EH (cell line): ENCODE measurements at regions not wholly inside any gene's neighbourhood (a gene's known extent, or its start where the extent isn't known, plus 50 kb on each side); places are given as distances from the start of the nearest gene placed in this dataset.

Experiments used
- DNase-seq: peaks from one replicate; pipeline ENCODE4 v3.0.0-alpha.2; 2015; ENCODE audit warnings: low read depth

DNA sequence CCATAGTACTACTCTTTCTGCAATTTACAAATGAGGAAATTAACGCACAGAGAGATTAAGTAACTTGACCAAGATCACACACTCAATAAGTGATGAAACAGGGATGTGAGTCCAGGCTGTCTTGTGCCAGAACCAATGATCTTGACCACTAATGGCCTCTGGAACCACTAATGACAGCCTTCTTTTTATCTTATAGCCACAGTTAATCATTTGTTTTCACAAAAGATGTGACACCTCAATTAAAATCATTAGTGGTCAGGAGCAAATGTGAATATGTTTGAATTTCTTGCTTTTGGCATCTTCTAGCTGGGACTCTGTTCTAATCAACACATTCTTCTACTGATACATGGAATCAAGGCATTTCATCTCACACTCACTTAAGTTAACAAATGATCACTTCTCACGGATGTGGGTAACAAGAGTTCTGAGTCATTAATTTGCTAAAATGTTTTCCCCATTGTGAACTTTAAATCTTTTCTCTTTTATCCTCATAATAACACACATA, 102.7 kb upstream of the CD180 start:
- DNase-seq, result peak; percentile 83

DNA sequence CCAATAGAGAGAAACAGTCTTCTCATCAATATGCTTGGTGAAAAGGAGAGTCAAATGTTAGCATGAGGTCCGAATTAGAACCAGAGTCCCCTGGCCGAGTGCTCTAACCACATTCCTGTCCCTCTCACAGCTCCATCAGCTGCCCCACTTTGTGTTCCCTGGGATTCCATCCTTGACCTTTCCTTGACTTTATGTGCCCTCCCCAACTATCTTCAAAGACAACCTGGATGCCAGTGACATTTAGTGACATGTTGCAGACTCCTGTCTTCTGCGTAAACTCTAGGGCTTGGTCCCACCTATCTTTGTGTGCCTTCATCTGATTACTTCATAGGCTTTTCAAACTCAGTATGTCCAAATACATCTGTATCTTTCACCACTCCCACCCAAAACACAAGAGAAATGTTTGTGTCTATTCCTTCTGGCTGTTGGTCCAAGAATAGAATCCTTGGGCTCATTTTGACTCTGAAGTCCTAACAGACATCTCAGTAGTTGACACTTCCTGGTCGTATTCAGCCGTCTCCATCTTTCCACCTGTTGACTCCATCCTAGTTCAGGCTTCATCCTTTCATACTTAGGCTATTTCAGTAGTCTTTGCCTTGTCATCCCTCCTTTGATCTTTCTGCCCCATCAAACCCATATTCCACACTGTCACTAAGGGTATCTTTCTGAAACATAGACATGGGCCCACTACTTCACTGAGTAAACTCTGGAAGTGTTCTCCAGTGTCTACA, 101.4 kb upstream of the CD180 start:
- no peak for DNase-seq

DNA sequence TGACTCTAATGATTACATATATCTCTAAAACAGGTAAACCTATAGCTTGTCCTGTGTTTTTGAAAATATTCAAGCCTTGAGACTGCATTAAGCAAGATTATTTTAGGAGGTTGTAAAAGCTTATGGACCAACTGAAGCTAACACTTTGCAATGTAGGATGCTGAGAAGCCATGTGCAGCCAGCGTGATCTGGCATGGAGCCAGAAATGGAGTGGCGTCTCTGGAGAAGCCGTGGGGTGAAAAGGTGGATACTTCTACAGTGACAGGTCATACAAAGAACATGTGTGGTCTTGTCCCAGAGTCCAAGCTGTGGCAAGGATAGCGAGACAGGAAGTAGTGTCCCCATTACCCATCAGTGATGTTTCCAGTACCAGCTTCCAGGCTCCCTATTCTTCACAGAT, 100.8 kb upstream of the CD180 start:
- no peak for DNase-seq

DNA sequence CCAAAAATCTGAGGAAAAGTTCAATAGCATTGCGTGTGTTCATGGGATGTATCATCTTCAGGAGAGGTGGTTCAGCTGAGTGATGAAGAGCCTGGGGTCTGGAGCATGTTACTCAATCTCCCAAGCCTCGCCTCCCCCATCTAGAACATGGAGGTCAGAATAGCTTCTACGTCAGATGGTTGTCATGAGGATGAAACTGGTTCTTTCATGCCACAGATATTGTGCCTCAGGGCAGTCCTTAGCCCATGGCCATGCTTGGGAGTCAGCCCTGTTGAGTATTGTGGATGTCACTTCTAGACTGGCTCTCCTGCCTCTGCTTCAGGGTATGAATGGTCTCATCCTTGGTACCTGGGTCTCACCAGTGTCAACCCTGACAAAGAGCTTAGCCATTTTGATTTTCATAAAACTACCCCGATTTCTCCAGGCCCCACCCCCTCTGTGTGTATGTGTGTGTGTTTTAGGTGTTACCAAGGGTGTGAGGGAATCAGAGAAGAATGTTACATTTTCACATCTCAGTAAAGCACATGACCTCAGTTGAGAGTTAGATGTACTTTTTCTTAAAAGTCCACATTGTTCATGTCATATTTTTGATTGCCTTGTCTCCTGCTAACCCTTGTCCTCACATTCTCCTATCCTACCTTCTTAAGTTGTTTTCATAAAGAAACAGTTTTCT, 97.8 kb upstream of the CD180 start:
- DNase-seq, result no peak

DNA sequence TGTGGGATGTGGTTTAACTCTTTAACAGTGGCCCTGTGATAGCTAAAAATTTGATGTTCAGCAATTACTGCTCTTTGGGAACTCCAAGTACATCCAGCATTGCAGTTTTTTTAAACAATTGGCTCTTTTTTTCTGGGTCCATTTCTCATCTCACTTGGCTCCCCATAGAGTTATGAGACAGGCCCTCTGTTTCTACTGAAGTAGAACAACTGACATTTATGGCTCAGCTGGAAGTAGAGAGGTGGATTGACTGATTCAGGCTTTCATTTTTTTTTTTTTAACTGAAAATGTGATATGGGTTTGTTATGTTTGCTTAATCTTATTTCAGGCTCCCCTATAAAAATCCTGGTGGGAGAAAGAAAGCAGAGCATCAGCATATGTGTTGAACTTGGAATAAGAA, 96.6 kb upstream of the CD180 start:
- DNase-seq, result no peak

DNA sequence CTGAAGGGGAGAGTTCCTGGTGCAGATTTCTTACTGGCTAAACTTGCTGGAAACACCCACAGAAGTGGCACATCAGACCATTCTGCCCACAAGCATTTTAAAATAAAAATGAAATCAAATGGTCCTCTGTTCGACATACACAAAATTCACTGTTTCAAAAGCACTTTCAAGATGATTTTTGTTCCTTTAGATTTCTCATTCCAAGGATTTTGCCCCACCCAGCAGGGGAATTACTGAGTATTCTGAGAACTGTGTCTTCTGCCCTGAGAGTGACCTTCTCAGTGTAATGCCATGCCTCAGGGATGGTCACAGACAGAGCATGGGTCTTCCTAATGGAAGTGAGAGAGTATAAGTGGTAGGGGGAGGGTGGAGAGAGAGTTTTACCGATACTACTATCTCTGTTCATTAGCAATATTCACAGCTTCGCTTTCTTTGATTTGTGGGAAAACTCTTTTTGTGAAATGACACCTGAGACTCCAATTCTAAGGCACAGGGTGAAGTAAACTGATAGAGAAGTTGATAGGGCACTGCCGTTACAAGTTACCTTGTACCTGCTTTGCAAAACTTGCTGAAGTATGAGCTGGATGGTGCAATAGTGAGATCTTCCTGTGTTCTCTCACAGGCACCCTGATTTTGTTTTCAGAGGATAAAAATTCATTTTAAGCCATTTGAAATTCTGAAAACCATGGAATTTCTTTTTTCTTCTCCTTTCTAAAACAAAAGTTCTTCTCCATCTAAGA, 95.8 kb upstream of the CD180 start:
- peak; percentile 27 for DNase-seq

DNA sequence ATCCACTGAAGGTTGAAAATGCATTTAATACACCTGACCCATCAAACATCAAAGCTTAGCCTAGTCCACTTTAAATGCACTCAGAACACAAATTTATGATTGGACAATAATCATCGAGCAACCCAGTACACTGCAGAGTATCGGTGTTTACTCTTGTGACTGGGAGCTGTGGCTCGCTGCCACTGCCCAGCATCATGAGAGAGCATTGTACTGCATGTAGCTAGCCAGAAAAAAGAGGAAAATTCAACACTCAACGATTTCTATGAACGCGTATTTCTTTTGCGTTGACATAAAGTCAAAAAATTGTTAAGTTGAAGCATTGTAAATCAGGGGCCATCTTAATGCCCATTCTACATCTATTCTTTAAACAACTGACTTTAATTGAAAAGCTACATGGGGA, 95.1 kb upstream of the CD180 start:
- no peak for DNase-seq

DNA sequence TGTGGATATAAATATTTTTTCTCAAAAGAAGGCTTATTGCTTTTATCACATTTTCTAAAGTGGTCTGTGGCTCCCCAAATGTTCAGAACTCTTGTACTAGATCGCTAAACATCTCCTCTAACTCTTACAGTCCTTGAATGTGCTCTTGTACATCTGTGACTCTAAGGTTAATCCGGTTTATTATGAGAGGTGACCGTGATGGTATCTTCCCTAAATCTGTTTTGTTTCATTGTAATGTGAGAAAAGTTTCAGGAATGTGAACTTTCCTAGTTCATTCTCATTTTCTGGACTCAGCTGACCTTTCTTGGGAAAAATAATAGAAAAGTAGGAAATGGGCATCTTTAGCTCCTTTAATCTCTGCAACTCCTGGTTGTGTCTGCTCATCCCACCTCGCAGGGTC, 94.5 kb upstream of the CD180 start:
- DNase-seq, result peak; percentile 61

DNA sequence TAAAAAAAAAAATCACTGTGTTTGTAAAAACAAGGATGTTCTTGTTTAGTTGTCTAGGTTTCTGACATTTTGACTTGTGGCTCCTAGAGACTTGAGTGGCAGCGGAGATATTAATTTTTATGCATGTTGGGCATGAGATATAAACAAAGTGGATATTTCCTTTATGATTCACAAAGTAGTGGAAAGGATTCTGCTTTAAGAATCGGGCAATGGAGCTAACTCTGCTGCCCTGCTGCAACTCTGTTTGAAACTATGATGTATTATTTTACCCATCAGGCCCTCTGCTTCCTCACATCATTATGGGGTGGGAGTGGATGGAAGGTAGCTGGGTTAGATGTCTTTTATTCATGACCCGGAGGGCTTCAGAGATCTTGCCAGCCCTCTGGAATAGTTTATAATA, 94.1 kb upstream of the CD180 start:
- peak; percentile 72 for DNase-seq

DNA sequence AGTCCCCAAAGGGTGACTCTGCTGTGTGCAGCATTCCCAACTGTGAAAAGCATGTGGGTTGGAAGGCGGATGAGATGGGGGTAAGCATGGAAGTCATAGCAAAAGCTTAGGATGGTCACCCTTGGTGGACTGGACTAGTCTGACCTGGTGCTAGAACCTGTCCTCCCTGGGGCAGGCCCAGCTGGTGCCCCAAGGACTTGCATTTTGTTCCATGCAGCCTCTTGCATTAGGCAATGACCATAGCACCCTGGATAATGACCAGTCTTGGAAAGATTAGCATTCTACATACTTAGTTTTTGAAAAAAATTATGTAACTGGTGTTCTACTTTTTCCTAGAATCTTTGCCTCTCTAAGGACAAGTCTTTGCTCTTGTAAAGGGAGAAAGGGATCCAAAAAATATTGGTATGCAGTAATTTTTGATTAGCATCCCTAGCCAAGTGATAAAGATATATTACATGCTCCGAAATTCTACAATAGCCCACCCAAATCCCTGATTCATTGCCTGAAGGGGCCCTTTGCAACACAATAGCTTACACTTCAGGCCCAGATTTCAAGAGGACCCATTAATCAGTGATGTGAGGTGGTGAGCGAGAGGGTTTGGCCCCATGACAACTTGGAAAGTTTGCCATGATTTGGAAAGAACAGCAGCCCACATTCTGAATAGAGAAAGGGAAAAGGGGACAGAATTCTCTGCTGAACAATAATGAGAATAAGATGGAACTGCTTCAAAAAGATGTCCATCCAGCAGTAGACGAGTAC, 93.3 kb upstream of the CD180 start:
- no peak for DNase-seq

DNA sequence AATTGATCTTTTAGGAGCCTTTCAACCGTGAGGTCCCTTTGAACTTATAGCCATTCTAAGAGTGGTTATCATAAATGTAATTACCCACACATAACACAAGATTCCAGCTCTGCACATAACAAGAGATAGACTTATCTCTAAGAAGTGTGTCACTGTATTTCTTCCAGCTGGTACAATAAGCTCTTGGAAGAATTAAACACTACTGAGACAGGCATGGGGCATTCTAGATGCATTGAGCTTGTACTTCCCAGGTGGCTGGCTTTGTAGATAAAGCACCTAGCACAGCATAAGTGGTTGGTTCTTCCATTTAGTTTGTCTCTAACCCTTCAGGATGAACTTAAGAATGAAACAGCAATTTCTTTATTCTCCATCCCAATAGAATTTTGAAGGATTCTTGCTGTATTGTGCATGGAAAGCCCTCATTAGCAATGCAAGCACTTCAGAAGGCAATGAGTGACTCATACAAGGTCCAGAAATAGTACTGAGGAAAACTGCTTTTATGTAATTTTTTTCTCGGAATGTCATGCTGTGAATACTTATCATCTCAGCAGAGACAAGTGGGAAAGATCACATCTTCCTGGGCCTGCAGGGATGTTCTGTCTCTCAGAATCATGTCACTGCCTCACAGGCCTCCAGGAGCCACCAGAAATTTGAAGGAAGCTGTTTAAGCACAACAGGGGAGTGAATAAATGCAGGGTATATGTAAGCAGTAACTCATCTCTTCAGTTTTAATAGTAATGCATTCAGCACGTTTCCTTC, 91.1 kb upstream of the CD180 start:
- peak; percentile 94 for DNase-seq

DNA sequence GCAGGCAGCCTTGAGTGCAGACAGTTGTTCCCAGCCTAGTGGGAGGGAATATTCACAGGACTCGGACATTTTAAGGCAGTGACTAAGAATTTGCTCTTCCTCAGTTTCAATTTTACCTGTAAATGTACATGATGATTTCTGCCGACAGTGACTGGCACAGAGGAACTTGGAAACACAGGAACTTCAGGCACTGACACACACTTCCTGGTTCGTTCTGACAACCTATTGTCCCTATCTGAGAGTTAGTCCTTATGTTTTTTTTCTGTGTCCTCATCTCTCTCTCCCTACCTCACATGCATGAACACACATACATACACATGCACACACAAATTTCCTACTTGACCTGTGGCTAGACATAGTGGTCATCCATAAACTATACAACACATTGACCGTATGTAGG, 89.4 kb upstream of the CD180 start:
- no peak for DNase-seq

DNA sequence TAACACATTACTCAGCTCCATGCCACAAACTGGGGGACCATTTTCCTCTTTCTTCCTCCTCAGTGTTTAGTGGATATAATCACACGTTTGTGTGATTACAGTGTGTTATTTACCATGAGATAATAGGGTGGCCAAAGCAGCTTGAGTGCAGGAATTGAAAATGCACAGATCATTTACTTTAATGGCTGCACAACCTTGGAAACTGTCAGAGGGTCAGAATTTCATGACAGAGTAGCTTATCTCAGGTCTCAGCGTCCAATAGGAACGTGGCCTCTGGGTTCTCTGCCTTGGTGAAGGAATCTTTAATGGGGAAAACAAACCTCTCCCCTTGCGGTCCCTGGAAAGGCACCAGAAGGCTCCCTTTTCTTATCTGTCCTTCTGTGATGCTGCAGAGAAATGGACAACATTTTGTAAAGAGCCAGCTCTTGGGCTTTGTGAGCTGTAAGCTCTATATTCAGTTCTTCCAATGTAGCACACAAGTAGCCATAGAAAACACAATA, 87.4 kb upstream of the CD180 start:
- no peak for DNase-seq

DNA sequence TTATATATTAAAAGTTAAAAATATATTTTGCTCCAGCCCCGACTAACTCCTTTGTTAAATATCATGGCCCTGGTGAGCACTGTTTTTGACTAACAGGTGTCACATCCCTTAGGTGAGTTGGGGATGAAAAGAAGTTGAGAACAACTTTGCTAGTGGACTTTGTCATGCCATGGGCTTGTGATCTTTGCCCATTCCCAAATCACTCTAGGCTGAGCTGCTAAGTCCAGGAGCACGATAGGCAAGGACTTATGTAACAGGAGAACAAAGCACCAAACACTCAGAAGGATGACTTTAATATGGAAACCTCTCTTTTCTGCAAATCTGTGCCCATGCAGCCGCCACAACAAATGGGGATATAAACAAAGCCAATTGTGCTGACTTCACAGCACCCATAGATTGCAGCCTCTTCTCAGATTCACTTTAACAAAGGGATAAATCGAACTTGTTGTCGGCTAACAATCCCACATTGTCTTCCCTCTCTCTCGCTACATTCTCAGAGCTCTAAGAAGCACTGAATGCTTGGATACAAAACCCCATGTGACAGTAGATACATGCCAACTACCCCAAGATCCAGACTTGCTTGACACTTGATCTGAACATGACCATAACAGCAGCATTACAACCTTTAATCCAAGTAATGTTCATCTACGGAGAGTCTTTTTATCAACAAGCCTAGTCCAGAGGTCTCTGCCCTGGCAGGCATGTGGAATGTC, 86.8 kb upstream of the CD180 start:
- no peak for DNase-seq

DNA sequence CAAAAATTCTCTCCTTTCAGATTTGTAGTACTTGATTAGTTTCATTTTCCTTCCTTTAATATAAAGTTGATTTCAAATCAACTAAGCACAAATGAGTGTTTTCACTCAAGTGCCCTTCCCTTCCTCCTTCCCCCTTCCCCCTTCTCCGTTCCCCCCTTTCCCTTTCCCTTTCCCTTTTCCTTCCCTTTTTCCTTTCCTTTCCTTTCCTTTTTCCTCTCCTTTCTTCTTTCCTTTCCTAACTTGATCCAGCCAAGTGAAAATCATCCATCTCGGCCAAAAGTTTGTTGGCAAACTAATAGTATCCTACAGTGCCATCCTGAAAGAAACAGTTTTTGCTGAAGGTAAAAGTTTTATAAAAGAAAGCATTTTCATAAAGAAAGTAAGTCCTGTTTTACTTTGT, 85.3 kb upstream of the CD180 start:
- DNase-seq, result no peak

DNA sequence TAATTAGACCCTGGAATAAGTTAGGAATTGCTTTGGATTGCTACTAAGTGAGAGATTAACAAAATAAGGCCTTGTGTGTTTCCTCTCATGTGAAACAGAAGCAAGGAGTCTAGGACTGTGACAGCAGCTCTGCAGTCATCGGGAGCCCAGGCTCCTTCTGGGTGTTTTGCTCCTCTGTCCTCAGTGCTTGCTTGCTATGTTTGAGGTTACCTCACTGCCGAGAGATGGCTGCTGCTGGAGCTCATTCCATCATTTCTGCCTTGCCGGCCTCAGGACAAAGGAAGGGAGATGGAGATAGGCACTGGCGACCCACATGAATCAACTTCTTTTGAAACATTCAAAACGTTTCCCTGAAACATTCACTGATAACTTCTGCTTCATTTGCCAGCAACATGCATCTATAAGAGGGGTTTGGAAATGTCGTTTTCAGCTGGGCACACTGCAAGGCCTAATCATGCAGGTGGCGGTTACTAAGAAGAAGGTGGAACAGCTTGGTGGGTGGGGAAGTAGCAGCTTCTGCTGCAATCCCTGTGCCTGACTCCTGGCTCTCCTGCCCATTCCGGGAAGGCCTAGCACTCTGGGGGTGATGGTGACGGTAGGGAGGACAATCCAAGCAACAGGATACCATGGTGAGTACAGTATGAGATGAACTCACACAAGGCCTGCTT, 77.2 kb upstream of the CD180 start:
- DNase-seq, result no peak

DNA sequence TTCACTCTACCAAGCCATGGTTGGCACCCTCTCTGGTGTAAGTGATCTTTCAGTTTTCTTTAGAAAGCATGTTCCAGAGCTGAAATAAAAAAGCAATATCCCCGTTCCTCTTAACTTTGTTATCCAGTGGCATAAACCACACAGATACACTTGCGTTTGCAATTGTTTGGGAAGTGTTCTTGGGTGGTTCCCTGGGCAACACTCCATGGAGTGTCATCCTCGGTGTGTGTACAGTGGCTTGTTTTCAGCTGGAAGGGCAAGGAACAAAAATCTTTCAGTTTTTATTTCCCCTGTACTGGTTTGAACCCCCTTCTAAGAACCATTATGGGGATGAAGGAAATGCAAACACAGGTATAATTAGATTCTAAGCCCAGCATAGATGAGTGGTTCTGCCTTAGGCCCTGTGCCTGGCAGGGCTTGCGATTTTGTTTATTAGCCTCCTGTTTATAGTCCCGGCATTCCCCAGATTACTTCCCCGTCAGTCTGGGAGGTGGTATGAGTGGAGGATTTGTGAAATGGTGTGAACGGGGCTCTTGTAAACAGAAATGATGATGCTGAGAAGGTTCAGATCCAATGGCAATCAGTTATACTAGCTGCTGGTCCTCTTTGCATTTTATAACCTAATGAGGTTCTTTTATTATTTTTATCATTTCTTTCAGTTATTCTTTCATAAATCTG, 76.0 kb upstream of the CD180 start:
- peak; percentile 19 for DNase-seq

DNA sequence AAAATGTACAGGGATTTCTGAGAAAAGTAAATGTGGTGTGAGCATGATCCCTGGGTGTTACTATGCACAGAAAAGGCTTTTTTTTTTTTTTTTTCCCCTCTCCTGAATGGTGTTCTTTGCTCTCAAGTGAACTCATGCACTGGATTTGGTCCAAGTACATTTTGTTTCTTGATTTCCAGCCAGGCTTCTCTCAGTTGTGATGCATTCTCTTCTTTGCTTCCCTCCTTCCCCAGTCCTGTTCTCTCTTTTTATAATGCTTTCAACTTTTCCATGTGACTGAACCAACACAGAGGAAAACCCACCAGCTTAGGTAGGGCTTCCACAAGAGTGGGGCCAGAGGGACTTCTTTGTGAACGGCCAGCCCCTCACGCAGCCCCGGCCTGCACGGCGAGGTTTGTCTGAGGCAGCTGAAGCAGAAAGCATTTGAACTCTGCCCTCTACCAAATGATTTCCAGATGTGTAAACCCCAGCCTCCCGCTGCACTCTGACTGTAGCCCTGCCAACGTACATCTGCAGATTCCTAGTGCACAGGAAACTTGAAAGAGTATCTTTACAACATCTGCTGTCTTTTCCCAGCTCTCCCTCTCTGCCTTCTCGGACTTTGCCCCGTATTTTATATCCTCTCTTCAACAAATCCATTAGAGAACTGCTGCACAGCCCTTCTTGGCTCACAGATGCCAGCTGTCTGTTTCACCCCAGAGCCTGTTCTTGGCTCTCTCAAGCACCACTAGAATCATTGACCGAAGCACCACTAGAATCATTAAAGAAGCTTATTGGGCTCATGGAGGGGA, 71.8 kb upstream of the CD180 start:
- DNase-seq, result peak; percentile 95
